ENCODE measurements at regions not wholly inside any gene's neighbourhood (a gene's known extent, or its start where the extent isn't known, plus 50 kb on each side); places are given as distances from the start of the nearest gene placed in this dataset.

DNA sequence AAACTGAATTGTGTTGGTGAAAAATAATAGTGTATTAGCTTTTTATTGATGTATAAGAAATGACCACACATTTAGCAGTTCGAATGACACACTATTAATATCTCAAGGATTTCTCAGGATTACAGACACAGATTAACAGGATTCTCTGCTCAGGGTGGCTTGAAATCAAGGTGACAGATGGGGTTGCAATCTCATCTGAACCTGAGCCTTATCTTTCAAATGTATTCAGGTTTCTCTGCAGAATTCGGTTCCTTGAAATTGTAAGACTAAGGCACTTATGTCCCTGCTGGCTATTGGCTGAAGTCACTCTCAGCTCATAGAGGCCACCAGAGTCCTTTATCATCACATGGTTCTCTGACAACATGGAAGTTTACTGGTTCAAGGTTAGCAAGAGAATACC is 1780.1 kb downstream of the ARAP2 start:
- H3K4me2 ChIP-seq (replicated peaks; ENCODE audit: extremely low read depth, low read length, poor library complexity, severe bottlenecking): no peak overlapping the region
- H3K79me2 ChIP-seq (ENCODE audit: insufficient read depth, low read length): no peaks in the 10 kb centered on the region
- no peak overlapping the region for H3K27ac ChIP-seq (ENCODE audit: low read depth in 1 of 2, low read length in 2 of 2)
- H3K27me3 ChIP-seq (ENCODE audit: control insufficient read depth in 2 of 2, insufficient read depth in 2 of 2, low read length in 2 of 2): no peaks in the 10 kb centered on the region
- Mint-ChIP-seq H3K27me3 (ENCODE audit: low read depth in 3 of 3) (no peaks in the 10 kb centered on the region), H3K9me3 (peaks cover 0 to 6% (median 0%) of the 10 kb centered on the region in 7 donors), H3K4me1 (no peaks in the 10 kb centered on the region), H3K36me3 (no peaks in the 10 kb centered on the region), H3K4me3 (no peak overlapping the region), H3K27ac (no peak overlapping the region)
- no peaks in the 10 kb centered on the region for H3K36me3 ChIP-seq (replicated peaks in 1 of 2; ENCODE audit: control insufficient read depth in 1 of 2, insufficient read depth in 2 of 2, low read length in 2 of 2)
- intact Hi-C loops (cut with micrococcal nuclease): no loop called here
- H3K4me1 ChIP-seq (ENCODE audit: control insufficient read depth in 1 of 2, insufficient read depth in 2 of 2, low read length in 2 of 2): no peaks in the 10 kb centered on the region
- H3K4me3 ChIP-seq (replicated peaks in 1 of 3; ENCODE audit: low read depth in 2 of 3, low read length in 3 of 3): no peak overlapping the region
- no peaks in the 10 kb centered on the region for H4K20me1 ChIP-seq (ENCODE audit: insufficient read depth, low read length)
- no peak overlapping the region for H2AFZ ChIP-seq (ENCODE audit: insufficient read depth, low read depth, low read length, poor library complexity, severe bottlenecking)
- no peak for DNase-seq
- H3K9ac ChIP-seq (ENCODE audit: insufficient read depth, low read length, poor library complexity, severe bottlenecking): no peak overlapping the region
- no peak for TF ChIP-seq CTCF (IDR thresholded peaks at IDR 0.05)
- no peaks in the 10 kb centered on the region for H3K9me3 ChIP-seq (replicated peaks in 1 of 2; ENCODE audit: control insufficient read depth in 1 of 2, insufficient read depth in 1 of 2, low read length in 2 of 2)
- WGBS (ENCODE audit: insufficient coverage): 80% methylated on average over 1 of the region's 2 CpGs

DNA sequence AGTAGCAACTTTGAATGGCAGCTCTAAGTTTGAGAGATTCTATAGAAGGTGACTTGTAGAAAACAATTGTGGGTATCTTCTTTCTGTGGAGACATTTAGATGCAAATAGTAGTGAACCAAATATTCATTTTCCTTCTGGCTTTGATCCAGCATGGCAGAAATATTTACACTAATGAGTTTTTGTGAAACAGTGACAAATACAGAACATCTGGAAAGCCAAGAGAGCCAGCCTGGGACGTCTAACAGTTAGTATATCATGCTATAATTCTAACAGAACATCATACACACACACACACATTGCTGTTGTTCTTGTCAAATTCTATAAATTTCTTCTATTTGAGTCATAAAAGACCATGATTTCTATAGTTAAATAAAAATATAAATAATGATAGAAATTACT is 1777.9 kb downstream of the ARAP2 start:
- H3K79me2 ChIP-seq (ENCODE audit: insufficient read depth, low read length): no peaks in the 10 kb centered on the region
- Mint-ChIP-seq H3K4me3 (no peak overlapping the region), H3K9me3 (peaks cover 0 to 6% (median 0%) of the 10 kb centered on the region in 7 donors), H3K27ac (no peak overlapping the region), H3K4me1 (no peaks in the 10 kb centered on the region), H3K27me3 (ENCODE audit: low read depth in 3 of 3) (no peaks in the 10 kb centered on the region), H3K36me3 (no peaks in the 10 kb centered on the region)
- no CpG with 5 or more reads among the region's 1 CpG for WGBS (ENCODE audit: insufficient coverage)
- no peaks in the 10 kb centered on the region for H3K27me3 ChIP-seq (ENCODE audit: control insufficient read depth in 2 of 2, insufficient read depth in 2 of 2, low read length in 2 of 2)
- no peaks in the 10 kb centered on the region for H3K4me1 ChIP-seq (ENCODE audit: control insufficient read depth in 1 of 2, insufficient read depth in 2 of 2, low read length in 2 of 2)
- no peak overlapping the region for H3K4me3 ChIP-seq (replicated peaks in 1 of 3; ENCODE audit: low read depth in 2 of 3, low read length in 3 of 3)
- no peak overlapping the region for H3K27ac ChIP-seq (ENCODE audit: low read depth in 1 of 2, low read length in 2 of 2)
- H2AFZ ChIP-seq (ENCODE audit: insufficient read depth, low read depth, low read length, poor library complexity, severe bottlenecking): no peak overlapping the region
- no peak for TF ChIP-seq CTCF (IDR thresholded peaks at IDR 0.05)
- H3K4me2 ChIP-seq (replicated peaks; ENCODE audit: extremely low read depth, low read length, poor library complexity, severe bottlenecking): no peak overlapping the region
- intact Hi-C loops (cut with micrococcal nuclease): no loop called here
- H4K20me1 ChIP-seq (ENCODE audit: insufficient read depth, low read length): no peaks in the 10 kb centered on the region
- H3K9me3 ChIP-seq (replicated peaks in 1 of 2; ENCODE audit: control insufficient read depth in 1 of 2, insufficient read depth in 1 of 2, low read length in 2 of 2): no peaks in the 10 kb centered on the region
- DNase-seq: no peak
- no peaks in the 10 kb centered on the region for H3K36me3 ChIP-seq (replicated peaks in 1 of 2; ENCODE audit: control insufficient read depth in 1 of 2, insufficient read depth in 2 of 2, low read length in 2 of 2)
- H3K9ac ChIP-seq (ENCODE audit: insufficient read depth, low read length, poor library complexity, severe bottlenecking): no peak overlapping the region
